Left colon (tissue), 2 donors: ENCODE measurements at regions not wholly inside any gene's neighbourhood (a gene's known extent, or its start where the extent isn't known, plus 50 kb on each side); places are given as distances from the start of the nearest gene placed in this dataset.

Experiments used
- ATAC-seq: fragments of 200-7000 bp; cut with Tn5 transposase; one replicate; pipeline ENCODE4 v1.9.1; 2020; ENCODE audit warnings: mild to moderate bottlenecking, moderate library complexity
- DNase-seq, 2 donors: peaks; one replicate each; pipeline ENCODE4 v3.0.0-alpha.2; 2020
- intact Hi-C, 2 donors: fragments of 100-400 bp; cut with DNase I in 1 of 2; cut with micrococcal nuclease in 1 of 2; formaldehyde crosslinking; loops; one replicate each; pipeline versions ENCODE4 v1.11.2 to v1.14.0; 2022; cut with DNase I, micrococcal nuclease
- donor health status: DM: no; HTN: no; CAD: no.
- donor health status: DM: yes; HTN: yes; CAD: no.

DNA sequence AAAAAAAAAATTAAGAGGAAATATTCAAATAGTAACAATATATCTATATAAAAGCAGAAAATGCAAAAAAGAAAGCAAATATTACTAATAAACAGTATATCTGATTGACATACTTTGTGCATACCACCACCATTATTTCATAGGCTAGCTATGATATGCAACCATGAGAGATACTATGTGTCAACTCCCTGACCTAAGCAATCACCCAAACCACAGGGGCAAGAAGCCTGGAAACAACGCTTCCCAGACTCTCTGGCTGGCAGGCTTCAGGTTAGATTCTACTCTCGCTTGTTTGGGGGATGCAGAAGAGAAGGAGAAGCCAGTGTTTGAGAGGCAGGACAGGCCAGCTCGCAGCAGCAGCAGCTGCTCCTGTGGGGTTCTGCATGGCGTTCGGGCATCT, 169.3 kb upstream of the TPM1 start:
- DNase-seq (no peak), ATAC-seq (no peak)
- intact Hi-C loops, result no loop called here

GRCh38 chr15:62874064-62874463, 168.5 kb upstream of the TPM1 start:
- ATAC-seq (peak; percentile 82), DNase-seq (no peak)
- intact Hi-C loops, result no loop called here

DNA sequence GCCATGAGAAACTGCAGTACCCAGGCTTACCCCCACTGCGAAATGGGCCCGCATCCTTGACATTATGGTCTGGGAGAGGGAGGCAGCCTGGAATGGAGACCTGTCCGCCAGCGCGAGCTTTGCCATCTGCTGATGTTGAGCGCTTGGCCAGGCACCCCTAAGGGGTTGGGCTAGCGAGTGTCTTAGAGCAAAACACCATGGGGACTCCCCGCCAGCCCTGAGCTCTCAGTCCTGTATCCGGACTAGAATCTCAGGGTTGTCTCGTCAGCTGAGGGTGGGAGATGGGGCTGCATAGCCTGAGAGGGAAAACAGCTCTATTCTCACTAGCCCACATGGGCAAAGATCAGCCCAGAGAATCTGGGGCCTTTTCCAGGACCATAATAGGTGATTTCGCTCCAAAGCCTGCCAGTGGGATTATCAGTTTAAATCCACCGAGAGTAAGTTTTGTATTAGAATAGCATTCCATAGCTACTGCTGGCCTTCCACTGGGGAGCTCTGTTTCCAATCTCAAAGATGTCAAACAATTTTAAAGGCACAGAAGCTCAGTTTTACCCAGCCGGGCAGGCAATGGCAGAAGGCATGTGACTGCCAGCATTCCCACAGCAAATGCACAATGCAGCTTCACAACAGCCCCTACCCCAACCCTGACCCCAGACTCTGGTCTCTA, 167.5 kb upstream of the TPM1 start:
- DNase-seq, result peak in 1 of 2 donors; percentile 54
- intact Hi-C loops, result no loop called here
- no peak for ATAC-seq

- DNase-seq (no peak), ATAC-seq (no peak)
- intact Hi-C loops, result no loop called here
These were observed 166.9 kb upstream of the TPM1 start for GRCh38 chr15:62875626-62876021.

DNA sequence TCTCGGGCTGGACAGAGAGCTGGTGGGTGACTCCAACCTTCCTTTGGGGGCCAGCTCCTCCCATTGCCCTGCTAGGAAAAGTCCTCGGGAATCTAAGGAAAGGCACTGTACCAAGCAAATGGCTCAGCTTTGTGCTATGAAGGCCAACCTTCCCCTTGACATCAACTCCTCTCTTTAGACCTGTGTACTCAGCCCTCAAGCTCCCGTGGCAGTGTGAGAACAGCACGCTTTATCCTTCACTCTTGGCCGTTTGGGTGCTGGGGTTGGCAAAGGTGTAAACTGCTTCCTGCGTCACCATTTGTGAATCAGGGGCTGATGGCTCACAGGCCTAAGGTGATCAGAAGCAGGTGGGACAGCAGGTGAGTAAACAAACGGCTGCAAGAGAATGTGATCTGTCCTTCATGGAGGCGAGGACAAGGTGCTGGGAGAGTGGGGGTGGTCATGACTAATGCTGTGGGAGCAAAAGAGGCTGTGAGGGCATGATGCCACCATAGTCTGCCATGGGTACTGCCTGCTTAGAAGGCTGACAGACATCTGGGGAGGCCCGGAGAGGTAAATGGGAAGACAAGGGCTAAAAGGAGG, 165.2 kb upstream of the TPM1 start:
- intact Hi-C loops, result no loop called here
- DNase-seq, result no peak
- no peak for ATAC-seq

GRCh38 chr15:62878070-62878469, 164.5 kb upstream of the TPM1 start:
- intact Hi-C loops, result no loop called here
- DNase-seq, result no peak
- ATAC-seq, result no peak

GRCh38 chr15:62879770-62880169, 162.8 kb upstream of the TPM1 start:
- no peak for ATAC-seq
- no peak for DNase-seq
- intact Hi-C loops, result no loop called here

- intact Hi-C loops, result no loop called here
- ATAC-seq, result no peak
These were observed 162.3 kb upstream of the TPM1 start for GRCh38 chr15:62880278-62880677.

GRCh38 chr15:62881056-62881455, 161.5 kb upstream of the TPM1 start:
- intact Hi-C loops, result no loop called here
- no peak for ATAC-seq
- DNase-seq, result no peak

More at GRCh38 chr15:62880278-62880677, 162.3 kb upstream of the TPM1 start:
- DNase-seq, result no peak

GRCh38 chr15:62883938-62884479, 158.5 kb upstream of the TPM1 start:
- ATAC-seq (no peak), DNase-seq (no peak)
- intact Hi-C loops, result no loop called here

DNA sequence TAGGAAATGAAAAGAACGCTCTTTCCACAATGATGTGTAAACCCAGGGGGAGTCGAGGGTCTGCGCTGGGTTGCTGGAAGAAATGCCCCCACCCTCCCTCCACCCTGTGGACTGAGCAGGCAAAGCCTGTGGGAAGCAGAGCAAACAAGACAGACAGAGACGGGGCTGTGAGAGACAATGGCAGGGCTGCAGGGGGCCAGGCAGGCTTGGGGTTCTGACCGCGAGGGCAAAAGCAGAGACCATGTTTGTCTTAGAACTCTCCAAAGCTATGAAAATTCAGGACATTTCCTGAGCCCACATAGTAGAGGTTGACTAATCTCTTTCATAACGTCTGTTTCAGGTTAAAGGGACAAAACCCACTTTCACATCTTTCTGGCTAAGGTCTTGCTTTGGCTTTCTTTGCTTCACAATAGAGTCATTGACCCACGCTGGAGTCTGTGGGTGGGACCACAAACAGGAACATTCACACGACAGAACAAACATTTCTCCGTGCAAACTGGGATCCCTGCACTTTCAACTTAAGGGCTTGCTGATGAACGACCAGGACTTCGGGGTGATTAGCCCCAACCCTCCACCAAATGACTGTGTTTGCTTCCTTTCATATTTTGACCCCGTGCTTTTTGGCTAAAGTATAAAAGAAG, 156.0 kb upstream of the TPM1 start:
- intact Hi-C loops, result no loop called here
- ATAC-seq, result peak; percentile 23
- DNase-seq, result no peak

DNA sequence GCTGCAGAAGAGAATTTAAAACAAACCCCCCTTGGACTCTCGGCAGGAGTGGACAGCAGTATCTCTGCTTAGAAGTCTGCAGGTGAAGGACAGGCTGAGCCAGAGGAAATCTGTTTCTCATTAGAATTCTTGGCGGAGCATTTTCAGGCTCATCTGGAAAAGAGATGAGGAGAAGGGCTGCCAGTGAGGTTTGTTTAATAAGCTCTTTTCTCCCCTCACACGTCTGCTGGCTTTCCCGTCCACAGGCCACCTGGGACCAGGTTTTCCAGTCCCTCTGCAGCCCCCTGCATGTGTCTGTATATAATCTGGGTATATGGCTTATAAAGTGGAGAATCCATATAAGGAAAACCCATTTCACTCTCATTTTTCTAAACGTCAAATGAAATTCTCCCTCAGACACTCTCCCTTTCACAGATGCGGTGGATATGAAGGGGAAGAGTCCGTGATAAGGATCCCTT, 155.4 kb upstream of the TPM1 start:
- no peak for ATAC-seq
- no peak for DNase-seq
- intact Hi-C loops, result no loop called here

DNA sequence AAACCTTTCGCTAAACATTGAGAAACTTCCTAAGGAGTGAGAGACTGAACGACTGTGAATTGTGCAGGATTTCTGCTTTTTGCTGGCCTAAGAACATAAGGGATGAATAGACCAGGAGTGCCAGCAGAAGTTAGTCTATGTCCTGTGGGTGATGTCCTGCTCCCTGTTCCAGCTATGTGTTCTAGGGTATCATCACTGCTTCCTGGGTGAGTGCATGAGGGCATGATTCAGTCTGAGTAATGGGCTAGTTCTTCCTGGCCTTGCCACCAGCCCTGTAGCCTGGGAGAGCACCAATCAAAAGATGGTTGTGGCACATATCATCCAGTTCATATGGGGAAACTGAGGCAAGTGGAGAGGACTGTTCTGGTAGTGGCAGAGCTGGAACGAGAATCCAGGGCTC, 153.9 kb upstream of the TPM1 start:
- intact Hi-C loops, result no loop called here
- no peak for ATAC-seq

GRCh38 chr15:62889141-62889661, 153.3 kb upstream of the TPM1 start:
- no peak for DNase-seq
- ATAC-seq, result peak; percentile 9
- intact Hi-C loops, result no loop called here

More for the DNA sequence above, 153.9 kb upstream of the TPM1 start:
- no peak for DNase-seq

GRCh38 chr15:62889734-62890505, 152.6 kb upstream of the TPM1 start:
- ATAC-seq, result peak; percentile 81
- intact Hi-C loops, result loop anchor here in 1 of 2 donors (10.0 kb wide), 1 partner anchor 155 kb away; the partner anchor contains the start of gene TPM1

DNA sequence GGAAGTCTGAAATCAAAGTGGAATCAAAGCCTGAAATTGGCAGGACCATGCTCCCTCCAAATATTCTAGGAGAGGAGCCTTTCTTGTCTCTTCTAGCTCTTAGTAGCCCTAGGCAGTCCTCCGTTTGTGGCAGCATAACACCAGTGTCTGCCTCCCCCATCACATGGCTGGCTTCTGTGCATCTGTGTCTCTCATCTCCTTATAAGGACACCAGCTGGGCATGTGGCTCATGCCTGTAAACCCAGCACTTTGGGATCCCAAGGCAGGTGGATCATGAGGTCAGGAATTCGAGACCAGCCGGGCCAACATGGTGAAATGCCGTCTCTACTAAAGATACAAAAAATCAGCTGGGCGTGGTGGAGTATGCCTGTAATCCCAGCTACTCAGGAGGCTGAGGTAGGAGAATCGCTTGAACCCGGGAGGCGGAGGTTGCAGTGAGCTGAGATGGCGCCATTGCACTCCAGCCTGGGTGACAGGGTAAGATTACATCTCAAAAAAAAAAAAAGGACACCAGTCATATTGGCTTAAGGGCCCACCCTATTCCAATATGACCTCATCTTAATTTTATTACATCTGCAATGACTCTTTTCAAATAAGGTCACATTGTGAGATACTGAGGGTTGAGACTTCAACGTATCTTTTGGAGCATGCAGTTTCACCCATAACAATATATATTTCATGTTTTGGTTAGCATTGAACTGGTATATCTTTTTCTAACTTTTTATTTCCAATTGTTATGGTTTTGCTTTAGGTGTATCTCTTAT, 148.0 kb upstream of the TPM1 start:
- intact Hi-C loops, result loop anchor here in 1 of 2 donors (10.0 kb wide), 1 partner anchor 150 kb away; the partner anchor contains the start of gene TPM1
- DNase-seq (no peak), ATAC-seq (no peak)

More at GRCh38 chr15:62889734-62890505, 152.6 kb upstream of the TPM1 start:
- no peak for DNase-seq

- DNase-seq (no peak), ATAC-seq (no peak)
- intact Hi-C loops, result loop anchor here in 1 of 2 donors (10.0 kb wide), 1 partner anchor 149 kb away; the partner anchor contains the start of gene TPM1
These were observed 147.2 kb upstream of the TPM1 start for GRCh38 chr15:62895139-62895866.
